Mesenchymal stem cell (in vitro differentiated cells and primary cell): ENCODE measurements at regions not wholly inside any gene's neighbourhood (a gene's known extent, or its start where the extent isn't known, plus 50 kb on each side); places are given as distances from the start of the nearest gene placed in this dataset.

Experiments used
- DNase-seq: peaks from one replicate; pipeline ENCODE4 v3.0.0-alpha.2; 2013
- H2AFZ ChIP-seq: one replicate; pipeline ENCODE4 v1.6.1; 2013; ENCODE audit warnings: low read depth, mild to moderate bottlenecking, control low read depth, inconsistent platforms, low read length, moderate library complexity
- H2AK5ac ChIP-seq: 2 replicates; pipeline ENCODE4 v1.6.1; 2013; ENCODE audit warnings: low read length, moderate library complexity, mild to moderate bottlenecking, inconsistent platforms; ENCODE audit not compliant: severe bottlenecking
- H2BK120ac ChIP-seq: one replicate; pipeline ENCODE4 v1.6.1; 2013; ENCODE audit warnings: low read depth, mild to moderate bottlenecking, inconsistent platforms, low read length, moderate library complexity
- H2BK12ac ChIP-seq, 2 experiments: one replicate each; pipeline ENCODE4 v1.6.1; 2013; ENCODE audit warnings: inconsistent platforms in 2 of 2, low read length in 2 of 2, mild to moderate bottlenecking in 2 of 2, moderate library complexity in 2 of 2, control low read depth in 1 of 2
- H2BK15ac ChIP-seq: one replicate; pipeline ENCODE4 v1.6.1; 2013; ENCODE audit warnings: mild to moderate bottlenecking, low read depth, inconsistent platforms; ENCODE audit not compliant: poor library complexity, severe bottlenecking
- H2BK5ac ChIP-seq: 2 replicates; pipeline ENCODE4 v1.6.1; 2013; ENCODE audit warnings: low read depth, mild to moderate bottlenecking, low read length, control low read depth, inconsistent platforms; ENCODE audit not compliant: poor library complexity, severe bottlenecking
- H3K14ac ChIP-seq, 2 experiments: one replicate each; pipeline ENCODE4 v1.6.1; 2013; ENCODE audit warnings: inconsistent platforms in 2 of 2, low read length in 2 of 2, control low read depth in 1 of 2, mild to moderate bottlenecking in 1 of 2, moderate library complexity in 1 of 2
- H3K18ac ChIP-seq, 2 experiments: one replicate each; pipeline ENCODE4 v1.6.1; 2013; ENCODE audit warnings: inconsistent platforms in 2 of 2, low read length in 2 of 2, control low read depth in 1 of 2, low read depth in 1 of 2, mild to moderate bottlenecking in 1 of 2
- H3K23ac ChIP-seq, 2 experiments: one replicate each; pipeline ENCODE4 v1.6.1; 2013; ENCODE audit warnings: inconsistent platforms in 2 of 2, low read length in 2 of 2, mild to moderate bottlenecking in 2 of 2, moderate library complexity in 2 of 2, control low read depth in 1 of 2
- H3K27ac ChIP-seq: 2 replicates; pipeline ENCODE4 v1.5.1; 2013; ENCODE audit warnings: mild to moderate bottlenecking, moderate library complexity, low read length, control low read depth, inconsistent platforms; ENCODE audit not compliant: poor library complexity, severe bottlenecking
- H3K27me3 ChIP-seq, 2 experiments: 2 replicates each; pipeline versions ENCODE4 v1.6.1 to v1.7.0; 2013; ENCODE audit warnings: low read length in 2 of 2, mild to moderate bottlenecking in 2 of 2, moderate library complexity in 2 of 2, control low read depth in 1 of 2, inconsistent platforms in 1 of 2; ENCODE audit not compliant: control insufficient read depth in 1 of 2, insufficient read depth in 1 of 2
- H3K36me3 ChIP-seq, 2 experiments: 2 replicates each; pipeline versions ENCODE4 v1.6.1 to v1.7.0; 2013; ENCODE audit warnings: low read length in 2 of 2, control low read depth in 1 of 2, inconsistent platforms in 1 of 2, low read depth in 1 of 2, mild to moderate bottlenecking in 1 of 2; ENCODE audit not compliant: insufficient read depth in 2 of 2, control insufficient read depth in 1 of 2
- H3K4ac ChIP-seq, 2 experiments: one replicate each; pipeline ENCODE4 v1.6.1; 2013; ENCODE audit warnings: inconsistent platforms in 2 of 2, low read length in 2 of 2, mild to moderate bottlenecking in 2 of 2, moderate library complexity in 2 of 2, control low read depth in 1 of 2, low read depth in 1 of 2
- H3K4me1 ChIP-seq: 2 replicates; pipeline ENCODE4 v1.6.1; 2013; ENCODE audit warnings: low read depth, low read length, control low read depth; ENCODE audit not compliant: control insufficient read depth, insufficient read depth
- H3K4me2 ChIP-seq: 2 replicates; pipeline ENCODE4 v1.6.1; 2013; ENCODE audit warnings: low read length, mild to moderate bottlenecking, inconsistent platforms; ENCODE audit not compliant: poor library complexity, severe bottlenecking
- H3K4me3 ChIP-seq, 2 experiments: 2 replicates each; pipeline versions ENCODE4 v1.5.1 to v1.7.0; 2013; ENCODE audit warnings: low read length in 2 of 2, mild to moderate bottlenecking in 2 of 2, control low read depth in 1 of 2, low read depth in 1 of 2; ENCODE audit not compliant: insufficient read depth in 1 of 2
- H3K79me1 ChIP-seq: replicated peaks from 2 replicates; pipeline ENCODE4 v1.6.1; 2013; ENCODE audit warnings: mild to moderate bottlenecking, control low read depth, low read length, inconsistent platforms; ENCODE audit not compliant: poor library complexity, severe bottlenecking
- H3K9ac ChIP-seq: 2 replicates; pipeline ENCODE4 v1.7.0; 2013; ENCODE audit warnings: mild to moderate bottlenecking, low read length, moderate library complexity
- H3K9me3 ChIP-seq: 2 replicates; pipeline ENCODE4 v1.7.0; 2013; ENCODE audit warnings: mild to moderate bottlenecking, low read length; ENCODE audit not compliant: control insufficient read depth
- H4K8ac ChIP-seq: one replicate; pipeline ENCODE4 v1.6.1; 2013; ENCODE audit warnings: inconsistent platforms, mild to moderate bottlenecking, low read length, moderate library complexity
- H4K91ac ChIP-seq: one replicate; pipeline ENCODE4 v1.6.1; 2013; ENCODE audit warnings: mild to moderate bottlenecking, low read length, inconsistent platforms
- WGBS: methylation state at CpG from one replicate; pipeline ENCODE4 v1.1.7; 2013; ENCODE audit warnings: mixed read lengths; 5-methylcytosine and 5-hydroxymethylcytosine counted together

- no peak overlapping the region for H2BK120ac ChIP-seq
- H3K4me2 ChIP-seq, result no peak overlapping the region
- no peak overlapping the region for H3K9ac ChIP-seq
- no peaks in the 10 kb centered on the region for H3K4me1 ChIP-seq
- H3K23ac ChIP-seq, result no peak overlapping the region
- H2AFZ ChIP-seq, result no peak overlapping the region
- no peaks in the 10 kb centered on the region for H3K9me3 ChIP-seq
- no peak overlapping the region for H2BK12ac ChIP-seq
- H2BK15ac ChIP-seq, result no peak overlapping the region
- no peaks in the 10 kb centered on the region for H3K36me3 ChIP-seq
- H3K27me3 ChIP-seq, result no peaks in the 10 kb centered on the region
- no peak overlapping the region for H3K14ac ChIP-seq
- no peak overlapping the region for H3K4ac ChIP-seq
- WGBS, result 86% methylated on average over 1 of the region's 2 CpGs
- H2AK5ac ChIP-seq, result no peak overlapping the region
- no peaks in the 10 kb centered on the region for H3K79me1 ChIP-seq
- no peak overlapping the region for H3K4me3 ChIP-seq
- H3K18ac ChIP-seq, result no peak overlapping the region
- H3K27ac ChIP-seq, result no peak overlapping the region
- no peak overlapping the region for H4K8ac ChIP-seq
- no peak for DNase-seq
- no peak overlapping the region for H2BK5ac ChIP-seq
- H4K91ac ChIP-seq, result no peak overlapping the region
These were observed 402.1 kb downstream of the PDGFC start for GRCh38 chr4:156569535-156569934.

GRCh38 chr4:156568484-156568883 is 403.1 kb downstream of the PDGFC start:
- no peak overlapping the region for H3K23ac ChIP-seq
- H4K8ac ChIP-seq, result no peak overlapping the region
- H4K91ac ChIP-seq, result no peak overlapping the region
- no peak for DNase-seq
- no peak overlapping the region for H2BK15ac ChIP-seq
- no peak overlapping the region for H3K18ac ChIP-seq
- H3K9me3 ChIP-seq, result no peaks in the 10 kb centered on the region
- no peak overlapping the region for H2AK5ac ChIP-seq
- no peak overlapping the region for H3K27ac ChIP-seq
- no peak overlapping the region for H3K4me3 ChIP-seq
- no peak overlapping the region for H2BK120ac ChIP-seq
- no peak overlapping the region for H2BK5ac ChIP-seq
- H3K4ac ChIP-seq, result no peak overlapping the region
- no peaks in the 10 kb centered on the region for H3K27me3 ChIP-seq
- no peak overlapping the region for H2BK12ac ChIP-seq
- no peak overlapping the region for H3K9ac ChIP-seq
- H2AFZ ChIP-seq, result no peak overlapping the region
- WGBS, result 68% methylated on average over 2 of the region's 2 CpGs
- H3K14ac ChIP-seq, result no peak overlapping the region
- H3K36me3 ChIP-seq, result no peaks in the 10 kb centered on the region
- H3K4me1 ChIP-seq, result no peaks in the 10 kb centered on the region
- H3K4me2 ChIP-seq, result no peak overlapping the region
- no peaks in the 10 kb centered on the region for H3K79me1 ChIP-seq

GRCh38 chr4:156568041-156568440 is 403.6 kb downstream of the PDGFC start:
- Histone ChIP-seq H3K9ac (no peak overlapping the region), H2BK15ac (no peak overlapping the region), H3K4me2 (no peak overlapping the region), H3K27ac (no peak overlapping the region), H3K23ac (no peak overlapping the region), H2AFZ (no peak overlapping the region), H3K4ac (no peak overlapping the region), H3K79me1 (no peaks in the 10 kb centered on the region), H3K14ac (no peak overlapping the region), H2BK12ac (no peak overlapping the region), H3K18ac (no peak overlapping the region), H2BK120ac (no peak overlapping the region), H3K4me1 (no peaks in the 10 kb centered on the region), H2AK5ac (no peak overlapping the region), H4K91ac (no peak overlapping the region), H3K9me3 (no peaks in the 10 kb centered on the region), H4K8ac (no peak overlapping the region), H3K36me3 (no peaks in the 10 kb centered on the region), H3K27me3 (no peaks in the 10 kb centered on the region), H2BK5ac (no peak overlapping the region), H3K4me3 (no peak overlapping the region)
- DNase-seq, result no peak
- 78% methylated on average over 3 of the region's 4 CpGs for WGBS

- no peak overlapping the region for H2BK5ac ChIP-seq
- H3K27ac ChIP-seq, result no peak overlapping the region
- no peak overlapping the region for H3K23ac ChIP-seq
- no peak overlapping the region for H3K4me3 ChIP-seq
- no peak overlapping the region for H3K9ac ChIP-seq
- peak; percentile 26 for DNase-seq
- peak overlapping the region; percentile 54 for H4K8ac ChIP-seq
- H3K14ac ChIP-seq, result no peak overlapping the region
- no peak overlapping the region for H2BK120ac ChIP-seq
- H3K4me2 ChIP-seq, result no peak overlapping the region
- H3K9me3 ChIP-seq, result peaks cover 6% of the 10 kb centered on the region
- no peak overlapping the region for H2BK15ac ChIP-seq
- H2BK12ac ChIP-seq, result no peak overlapping the region
- H3K79me1 ChIP-seq, result no peaks in the 10 kb centered on the region
- H3K4ac ChIP-seq, result peak overlapping the region in 1 of 2 experiments; percentile 51
- H4K91ac ChIP-seq, result no peak overlapping the region
- H2AK5ac ChIP-seq, result no peak overlapping the region
- WGBS, result 80% methylated on average over 2 of the region's 2 CpGs
- peaks cover 12% of the 10 kb centered on the region for H3K4me1 ChIP-seq
- H2AFZ ChIP-seq, result no peak overlapping the region
- H3K36me3 ChIP-seq, result no peaks in the 10 kb centered on the region
- peak overlapping the region; percentile 34 to 43 for H3K18ac ChIP-seq
- H3K27me3 ChIP-seq, result no peaks in the 10 kb centered on the region
These were observed 410.9 kb downstream of the PDGFC start for GRCh38 chr4:156560701-156561100.
